ENCODE measurements at regions not wholly inside any gene's neighbourhood (a gene's known extent, or its start where the extent isn't known, plus 50 kb on each side); places are given as distances from the start of the nearest gene placed in this dataset.

DNA sequence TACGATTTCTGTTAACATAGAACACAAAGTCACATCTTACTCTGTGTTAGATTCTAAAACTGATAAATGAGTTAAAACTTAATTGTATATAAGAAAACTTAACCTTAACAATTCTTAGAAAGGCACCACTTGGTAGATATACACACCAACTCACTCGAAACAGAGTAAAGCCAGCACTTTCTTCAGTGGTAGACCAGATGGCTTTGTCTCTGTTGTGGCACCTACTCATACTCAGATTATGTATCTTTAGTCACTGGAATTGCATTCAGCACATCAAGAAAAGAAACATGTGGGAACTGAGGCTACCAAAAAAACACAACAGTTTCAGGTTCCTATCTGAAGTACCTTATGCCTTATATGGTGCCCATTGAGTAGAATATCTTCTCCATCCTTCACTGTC, 192.5 kb downstream of the ZNF608 start:
- CTCF ChIA-PET = no interaction called here
- no peaks in the 10 kb centered on the region; the same call in 1 of the 2 replicates for H3K9me2 ChIP-seq (ENCODE audit: insufficient read depth)
- no peak overlapping the region for H3K4me3 ChIP-seq (replicated peaks in 1 of 2; ENCODE audit: low read depth in 1 of 2, low read length in 2 of 2)
- DNase-seq (ENCODE audit: low read depth, low spot score) (no peak), ATAC-seq (no peak)
- no peak overlapping the region for H2AFZ ChIP-seq (ENCODE audit: low read depth, low read length, poor library complexity, severe bottlenecking)
- no peaks in the 10 kb centered on the region for H4K20me1 ChIP-seq (ENCODE audit: insufficient read depth)
- TF ChIP-seq SRF (IDR thresholded peaks at IDR 0.05; ENCODE audit: low read depth) (no peak), CEBPB (IDR thresholded peaks at IDR 0.05; ENCODE audit: low read depth) (no peak), YY1 (IDR thresholded peaks at IDR 0.05; ENCODE audit: extremely low read depth, insufficient replicate concordance, low read depth, low read length) (no peak), ZNF274 (IDR thresholded peaks at IDR 0.05; ENCODE audit: low read depth, low read length) (no peak), CBX3 (IDR thresholded peaks at IDR 0.05; ENCODE audit: low read depth) (no peak), JUND (IDR thresholded peaks at IDR 0.05) (no peak), TCF7L2 (IDR thresholded peaks at IDR 0.05; ENCODE audit: borderline replicate concordance, extremely low read depth, insufficient read depth, insufficient read length) (no peak), POLR2A (IDR thresholded peaks at IDR 0.05; ENCODE audit: borderline replicate concordance, extremely low read depth, insufficient read depth, insufficient read length) (no peak), SP1 (IDR thresholded peaks at IDR 0.05; ENCODE audit: low read depth) (no peak), EZH2phosphoT487 (IDR thresholded peaks at IDR 0.05; ENCODE audit: borderline replicate concordance) (no peak), RAD21 (IDR thresholded peaks at IDR 0.05; ENCODE audit: low read depth) (no peak), FOSL1 (IDR thresholded peaks at IDR 0.05; ENCODE audit: low read depth) (no peak), ZFX (IDR thresholded peaks at IDR 0.05) (no peak), REST (IDR thresholded peaks at IDR 0.05; ENCODE audit: low read depth) (no peak), EZH2 (IDR thresholded peaks at IDR 0.05) (no peak)
- TF ChIP-seq, protein P1, sequence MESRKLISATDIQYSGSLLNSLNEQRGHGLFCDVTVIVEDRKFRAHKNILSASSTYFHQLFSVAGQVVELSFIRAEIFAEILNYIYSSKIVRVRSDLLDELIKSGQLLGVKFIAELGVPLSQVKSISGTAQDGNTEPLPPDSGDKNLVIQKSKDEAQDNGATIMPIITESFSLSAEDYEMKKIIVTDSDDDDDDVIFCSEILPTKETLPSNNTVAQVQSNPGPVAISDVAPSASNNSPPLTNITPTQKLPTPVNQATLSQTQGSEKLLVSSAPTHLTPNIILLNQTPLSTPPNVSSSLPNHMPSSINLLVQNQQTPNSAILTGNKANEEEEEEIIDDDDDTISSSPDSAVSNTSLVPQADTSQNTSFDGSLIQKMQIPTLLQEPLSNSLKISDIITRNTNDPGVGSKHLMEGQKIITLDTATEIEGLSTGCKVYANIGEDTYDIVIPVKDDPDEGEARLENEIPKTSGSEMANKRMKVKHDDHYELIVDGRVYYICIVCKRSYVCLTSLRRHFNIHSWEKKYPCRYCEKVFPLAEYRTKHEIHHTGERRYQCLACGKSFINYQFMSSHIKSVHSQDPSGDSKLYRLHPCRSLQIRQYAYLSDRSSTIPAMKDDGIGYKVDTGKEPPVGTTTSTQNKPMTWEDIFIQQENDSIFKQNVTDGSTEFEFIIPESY (IDR thresholded peaks at IDR 0.05; ENCODE audit: extremely low read depth, insufficient replicate concordance, low read length) = no peak
- TF ChIP-seq, protein P2, sequence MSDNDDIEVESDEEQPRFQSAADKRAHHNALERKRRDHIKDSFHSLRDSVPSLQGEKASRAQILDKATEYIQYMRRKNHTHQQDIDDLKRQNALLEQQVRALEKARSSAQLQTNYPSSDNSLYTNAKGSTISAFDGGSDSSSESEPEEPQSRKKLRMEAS (IDR thresholded peaks at IDR 0.05) = no peak
- POLR2A ChIA-PET = interaction anchor here (0.6 kb wide), 1 partner anchor 195 kb away, joined by 3 read pairs; no protein-coding TSS in a partner anchor
- no peaks in the 10 kb centered on the region for H3K4me1 ChIP-seq (ENCODE audit: control insufficient read depth in 1 of 2, insufficient read depth in 2 of 2, low read length in 2 of 2)
- RAD21 ChIA-PET (ENCODE audit: low non-redundant PET in 1 of 2, low total read pairs in 2 of 2, uncharacterized antibody in 2 of 2, unreplicated experiment in 2 of 2) = no interaction called here
- H3K36me3 ChIP-seq (ENCODE audit: control insufficient read depth in 1 of 2, insufficient read depth in 2 of 2, low read length in 2 of 2) = no peaks in the 10 kb centered on the region
- intact Hi-C loops (cut with micrococcal nuclease) = no loop called here
- H3K4me2 ChIP-seq (ENCODE audit: low read length) = no peak overlapping the region
- no peaks in the 10 kb centered on the region for H3K79me2 ChIP-seq (ENCODE audit: insufficient read depth, low read length)
- BruUV-seq (replicated peaks) = no TSS peak
- no peak overlapping the region for H3K27ac ChIP-seq (ENCODE audit: low read depth, low read length)
- H3K9ac ChIP-seq (ENCODE audit: low read length) = no peak overlapping the region
- H3K9me3 ChIP-seq (ENCODE audit: control insufficient read depth in 1 of 2, insufficient read depth in 1 of 2, low read depth in 1 of 2, low read length in 2 of 2) = no peaks in the 10 kb centered on the region
- H3K27me3 ChIP-seq (ENCODE audit: insufficient read depth, low read length) = no peaks in the 10 kb centered on the region

Measured in HCT116 (cell line).